ENCODE measurements at regions not wholly inside any gene's neighbourhood (a gene's known extent, or its start where the extent isn't known, plus 50 kb on each side); places are given as distances from the start of the nearest gene placed in this dataset.
"Not testable (repeated sequence)": the region's sequence is repeated elsewhere in the genome, so short reads cannot be mapped to it uniquely, and the experiment has no call there.

DNA sequence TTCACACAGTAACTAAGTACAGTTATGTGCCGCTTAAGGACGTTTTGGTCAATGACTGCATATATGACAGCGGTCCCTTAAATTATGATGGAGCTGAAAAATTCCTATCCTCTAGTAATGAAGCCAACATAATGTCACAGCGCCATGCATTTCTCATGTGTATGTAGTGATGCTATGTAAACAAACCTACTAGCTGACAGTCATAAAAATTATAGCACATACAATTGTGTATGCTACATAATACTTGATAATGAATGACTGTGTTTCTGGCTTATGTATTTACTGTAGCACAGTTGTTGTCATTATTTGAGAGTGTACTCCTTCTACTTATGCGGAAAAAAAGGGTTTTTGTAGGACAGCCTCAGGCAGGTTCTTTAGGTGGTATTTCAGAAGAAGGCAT is 99.7 kb downstream of the DACT1 start:
- no peak for ATAC-seq (replicated peaks)
- H3K4me1 Mint-ChIP-seq: peaks cover 0 to 2% of the 10 kb centered on the region in 2 donors
- no peak overlapping the region for H3K27ac Mint-ChIP-seq
- DNase-seq: no peak
- H3K9me3 Mint-ChIP-seq: no peaks in the 10 kb centered on the region
- no peaks in the 10 kb centered on the region for H3K36me3 Mint-ChIP-seq
- peaks cover 11 to 17% of the 10 kb centered on the region in 2 donors for H3K27me3 Mint-ChIP-seq
- no peak overlapping the region for H3K4me3 Mint-ChIP-seq

DNA sequence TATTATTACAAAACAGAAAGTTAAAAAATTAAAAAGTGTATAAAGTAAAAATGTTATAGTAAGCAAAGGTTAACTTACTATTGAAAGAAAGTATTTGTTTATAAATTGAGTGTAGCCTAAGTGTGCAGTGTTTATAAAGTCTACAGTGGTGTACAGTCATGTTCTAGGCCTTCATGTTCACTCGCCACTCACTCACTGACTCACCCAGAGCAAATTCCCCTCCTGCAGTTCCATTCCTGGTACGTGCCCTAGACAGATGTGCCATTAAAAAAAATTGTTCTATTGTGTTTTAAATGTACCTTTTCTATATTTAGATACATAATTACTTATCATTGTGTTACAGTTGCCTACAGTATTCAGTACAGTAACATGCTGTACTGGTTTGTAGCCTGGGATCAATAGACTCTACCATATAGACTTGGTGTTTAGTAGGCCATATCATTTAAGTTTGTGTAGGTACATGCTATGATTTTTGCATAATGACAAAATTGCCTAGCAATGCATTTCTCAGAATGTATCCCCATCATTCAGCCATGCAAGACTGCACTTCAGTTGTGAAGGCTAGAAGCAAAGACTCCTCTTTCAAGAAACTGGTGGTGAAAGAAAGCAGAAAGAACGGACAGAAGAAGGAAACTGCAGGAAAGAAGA is 100.6 kb downstream of the DACT1 start:
- Mint-ChIP-seq H3K27me3 (peaks cover 11 to 17% of the 10 kb centered on the region in 2 donors), H3K4me1 (peaks cover 0 to 2% of the 10 kb centered on the region in 2 donors), H3K27ac (no peak overlapping the region), H3K36me3 (no peaks in the 10 kb centered on the region), H3K9me3 (no peaks in the 10 kb centered on the region), H3K4me3 (no peak overlapping the region)
- DNase-seq (no peak), ATAC-seq (replicated peaks) (no peak)

DNA sequence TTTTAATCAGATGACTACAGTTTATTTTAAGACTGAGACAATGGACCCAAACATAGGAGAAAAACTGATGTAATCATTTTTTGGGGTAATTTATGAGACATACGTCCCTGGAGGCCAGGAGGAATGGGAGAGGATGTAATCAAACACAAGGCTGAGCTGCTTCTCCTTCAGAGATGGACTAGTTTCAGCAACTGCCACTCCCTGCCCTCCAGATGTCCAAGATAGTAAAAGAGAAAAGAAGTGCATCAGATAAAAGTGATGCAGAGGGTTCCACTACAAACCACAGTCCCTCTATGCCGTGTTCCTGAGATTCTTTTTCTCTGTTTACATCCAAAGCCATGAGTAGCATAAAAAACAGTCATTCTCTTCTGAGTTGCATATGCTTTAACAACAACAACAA is 101.1 kb downstream of the DACT1 start:
- ATAC-seq (replicated peaks) (no peak), DNase-seq (no peak)
- H3K4me1 Mint-ChIP-seq: no peaks in the 10 kb centered on the region
- H3K36me3 Mint-ChIP-seq: no peaks in the 10 kb centered on the region
- H3K27ac Mint-ChIP-seq: no peak overlapping the region
- no peak overlapping the region for H3K4me3 Mint-ChIP-seq
- peaks cover 11 to 12% of the 10 kb centered on the region in 2 donors for H3K27me3 Mint-ChIP-seq
- no peaks in the 10 kb centered on the region for H3K9me3 Mint-ChIP-seq

DNA sequence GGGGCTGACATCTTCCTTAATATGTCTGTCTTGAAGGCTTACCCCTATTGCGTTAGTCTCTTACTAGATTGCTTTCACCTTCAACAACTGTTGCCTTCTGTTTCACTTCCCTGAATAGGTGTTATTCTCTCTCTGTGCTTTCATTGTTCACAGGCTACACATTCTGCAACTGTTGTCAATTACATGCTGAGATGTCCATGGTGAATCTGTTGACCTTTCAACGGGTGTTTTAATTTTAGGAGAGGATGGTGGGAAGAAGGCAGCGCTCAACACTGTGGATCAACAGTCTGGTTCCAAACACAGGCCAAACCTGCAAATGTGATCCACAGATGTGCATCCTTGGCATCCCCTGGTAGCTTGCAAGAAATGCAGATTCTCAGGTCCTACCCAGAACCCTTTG is 101.9 kb downstream of the DACT1 start:
- no peaks in the 10 kb centered on the region for H3K36me3 Mint-ChIP-seq
- no peak overlapping the region for H3K27ac Mint-ChIP-seq
- no peak overlapping the region for H3K4me3 Mint-ChIP-seq
- H3K27me3 Mint-ChIP-seq: peaks cover 11 to 12% of the 10 kb centered on the region in 2 donors
- H3K9me3 Mint-ChIP-seq: no peaks in the 10 kb centered on the region
- H3K4me1 Mint-ChIP-seq: no peaks in the 10 kb centered on the region
- no peak for DNase-seq
- ATAC-seq (replicated peaks): peak in 1 of 2 donors; percentile 44

DNA sequence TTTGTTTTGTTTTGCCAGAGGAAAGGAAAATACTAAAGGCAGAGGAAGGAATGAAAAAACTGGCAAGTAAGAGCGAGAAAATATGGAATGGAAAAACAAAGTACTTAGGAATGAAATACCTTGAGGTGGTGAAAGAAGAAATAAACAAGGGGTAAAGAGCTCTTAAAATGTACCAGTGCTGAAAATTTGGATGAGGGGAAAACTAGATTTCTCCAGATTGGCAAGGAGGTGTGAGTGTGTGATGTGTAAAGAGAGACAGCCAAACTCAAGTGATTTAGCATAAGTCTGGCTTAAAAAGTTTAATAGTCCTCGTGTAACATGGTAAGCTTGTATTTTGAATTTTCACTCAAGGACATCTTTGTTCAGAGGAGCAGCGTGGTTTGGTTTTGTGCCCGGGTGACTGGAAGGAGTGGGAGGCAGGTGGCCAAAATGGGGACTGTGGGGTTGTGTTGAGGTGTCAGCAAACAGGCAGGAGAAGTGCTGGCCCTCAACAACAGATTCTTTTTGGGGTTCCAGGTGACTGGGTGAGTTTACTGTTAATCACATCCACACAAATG is 102.7 kb downstream of the DACT1 start:
- ATAC-seq (replicated peaks): no peak
- Mint-ChIP-seq H3K27me3 (peaks cover 6 to 9% of the 10 kb centered on the region in 2 donors), H3K4me3 (no peak overlapping the region), H3K9me3 (no peaks in the 10 kb centered on the region), H3K27ac (no peak overlapping the region), H3K4me1 (no peaks in the 10 kb centered on the region), H3K36me3 (no peaks in the 10 kb centered on the region)
- DNase-seq: no peak

GRCh38 chr14:58744801-58745394 is 107.1 kb downstream of the DACT1 start:
- DNase-seq (no peak), ATAC-seq (replicated peaks) (no peak)
- Mint-ChIP-seq H3K27me3 (peaks cover 0 to 3% of the 10 kb centered on the region in 2 donors), H3K9me3 (no peaks in the 10 kb centered on the region), H3K4me3 (no peak overlapping the region), H3K36me3 (no peaks in the 10 kb centered on the region), H3K27ac (no peak overlapping the region), H3K4me1 (peaks cover 6 to 13% of the 10 kb centered on the region in 2 donors)

GRCh38 chr14:58746261-58746660 is 108.5 kb downstream of the DACT1 start:
- DNase-seq (no peak), ATAC-seq (replicated peaks) (no peak)
- Mint-ChIP-seq H3K27me3 (no peaks in the 10 kb centered on the region), H3K4me3 (no peak overlapping the region), H3K36me3 (no peaks in the 10 kb centered on the region), H3K4me1 (peaks cover 6 to 18% of the 10 kb centered on the region in 2 donors), H3K27ac (no peak overlapping the region), H3K9me3 (no peaks in the 10 kb centered on the region)

DNA sequence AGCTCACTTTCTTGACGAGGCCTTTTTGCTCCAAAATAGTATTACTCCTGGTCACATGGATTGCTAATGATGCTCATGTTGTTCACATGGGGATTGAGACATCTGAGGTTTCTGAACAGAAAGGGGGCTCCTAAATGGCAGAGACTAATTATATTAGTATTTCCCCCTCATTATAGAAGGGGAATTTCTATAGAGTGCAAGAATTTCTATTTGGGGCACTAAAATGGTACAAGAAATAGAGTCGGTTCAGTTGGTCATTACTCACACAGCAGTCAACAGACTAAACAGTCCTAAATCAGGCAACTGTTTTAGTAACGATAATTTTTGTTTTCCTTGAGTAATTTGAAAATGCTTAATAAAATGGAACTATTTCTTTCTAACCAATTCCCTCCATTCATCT is 108.9 kb downstream of the DACT1 start:
- H3K36me3 Mint-ChIP-seq: no peaks in the 10 kb centered on the region
- H3K4me1 Mint-ChIP-seq: peaks cover 6 to 22% of the 10 kb centered on the region in 2 donors
- H3K27ac Mint-ChIP-seq: no peak overlapping the region
- H3K9me3 Mint-ChIP-seq: no peaks in the 10 kb centered on the region
- no peak for DNase-seq
- no peak overlapping the region for H3K4me3 Mint-ChIP-seq
- no peaks in the 10 kb centered on the region for H3K27me3 Mint-ChIP-seq
- ATAC-seq (replicated peaks): no peak

DNA sequence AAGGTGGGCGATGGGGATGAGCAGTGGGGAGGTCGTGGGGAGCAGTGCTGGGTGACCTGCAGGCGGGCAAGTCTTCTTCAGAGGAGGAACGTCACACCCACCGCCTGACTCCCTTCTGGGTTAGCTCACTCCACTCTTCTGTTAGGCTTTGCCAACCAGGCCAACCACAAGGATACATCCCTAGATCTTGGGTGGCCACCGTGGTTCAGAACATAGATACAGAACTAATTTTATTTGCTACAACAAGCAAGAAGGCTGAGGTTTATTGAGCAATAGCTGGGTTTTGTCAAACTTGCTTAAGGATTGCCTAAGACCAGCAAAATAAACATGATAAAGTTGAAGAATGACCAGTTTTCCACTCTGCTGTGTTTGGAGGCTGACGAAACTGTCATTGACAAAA is 109.4 kb downstream of the DACT1 start:
- H3K4me1 Mint-ChIP-seq: peaks cover 6 to 25% of the 10 kb centered on the region in 2 donors
- no peaks in the 10 kb centered on the region for H3K9me3 Mint-ChIP-seq
- no peaks in the 10 kb centered on the region for H3K27me3 Mint-ChIP-seq
- no peaks in the 10 kb centered on the region for H3K36me3 Mint-ChIP-seq
- no peak overlapping the region for H3K27ac Mint-ChIP-seq
- no peak overlapping the region for H3K4me3 Mint-ChIP-seq
- ATAC-seq (replicated peaks) (no peak), DNase-seq (no peak)

GRCh38 chr14:58748251-58748650 is 110.5 kb downstream of the DACT1 start:
- not testable (repeated sequence) for H3K9me3 Mint-ChIP-seq; H3K27ac Mint-ChIP-seq; H3K4me3 Mint-ChIP-seq; DNase-seq; H3K36me3 Mint-ChIP-seq; H3K27me3 Mint-ChIP-seq; ATAC-seq (replicated peaks)
- H3K4me1 Mint-ChIP-seq: peaks cover 12 to 33% of the 10 kb centered on the region in 2 donors

GRCh38 chr14:58749066-58749669 is 111.4 kb downstream of the DACT1 start:
- Mint-ChIP-seq H3K9me3 (no peaks in the 10 kb centered on the region), H3K36me3 (no peaks in the 10 kb centered on the region), H3K4me3 (peak overlapping the region in 1 of 2 donors; percentile 37), H3K27me3 (no peaks in the 10 kb centered on the region), H3K27ac (peak overlapping the region; percentile 74), H3K4me1 (peaks cover 15 to 42% of the 10 kb centered on the region in 2 donors)
- ATAC-seq (replicated peaks) (peak; percentile 84 to 85), DNase-seq (peak; percentile 37)

- Mint-ChIP-seq H3K27me3 (no peaks in the 10 kb centered on the region), H3K36me3 (no peaks in the 10 kb centered on the region), H3K9me3 (no peaks in the 10 kb centered on the region), H3K4me3 (no peak overlapping the region), H3K4me1 (peaks cover 18 to 43% of the 10 kb centered on the region in 2 donors), H3K27ac (no peak overlapping the region)
- DNase-seq (no peak), ATAC-seq (replicated peaks) (no peak)
Measured at GRCh38 chr14:58750321-58751269, 112.8 kb downstream of the DACT1 start.

GRCh38 chr14:58751788-58752187 is 114.0 kb downstream of the DACT1 start:
- no peak overlapping the region for H3K4me3 Mint-ChIP-seq
- H3K4me1 Mint-ChIP-seq: peaks cover 18 to 43% of the 10 kb centered on the region in 2 donors
- no peaks in the 10 kb centered on the region for H3K36me3 Mint-ChIP-seq
- no peaks in the 10 kb centered on the region for H3K9me3 Mint-ChIP-seq
- ATAC-seq (replicated peaks) (no peak), DNase-seq (no peak)
- no peaks in the 10 kb centered on the region for H3K27me3 Mint-ChIP-seq
- no peak overlapping the region for H3K27ac Mint-ChIP-seq

DNA sequence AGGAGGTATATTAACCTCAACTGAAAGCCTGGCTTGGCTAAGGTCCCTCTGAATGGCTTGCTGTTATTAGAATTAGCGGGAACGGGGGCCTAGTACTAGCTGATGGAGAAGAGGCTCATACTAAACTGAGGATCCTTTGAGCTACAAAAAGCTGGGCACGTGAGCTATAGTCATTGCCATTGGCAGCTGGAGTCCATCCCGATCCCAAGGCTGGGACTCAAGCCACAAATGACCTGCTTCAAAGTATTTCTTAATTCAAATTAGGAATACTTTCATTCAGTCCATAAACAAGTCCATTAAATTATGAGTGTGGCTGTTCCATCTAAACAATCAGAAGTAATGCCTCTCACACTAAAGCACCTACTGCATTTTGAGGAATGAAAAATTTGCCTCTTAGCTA is 114.5 kb downstream of the DACT1 start:
- no peaks in the 10 kb centered on the region for H3K9me3 Mint-ChIP-seq
- H3K36me3 Mint-ChIP-seq: no peaks in the 10 kb centered on the region
- H3K4me1 Mint-ChIP-seq: peaks cover 18 to 43% of the 10 kb centered on the region in 2 donors
- ATAC-seq (replicated peaks): no peak
- no peak overlapping the region for H3K4me3 Mint-ChIP-seq
- no peaks in the 10 kb centered on the region for H3K27me3 Mint-ChIP-seq
- no peak overlapping the region for H3K27ac Mint-ChIP-seq
- no peak for DNase-seq
